ENCODE measurements at regions not wholly inside any gene's neighbourhood (a gene's known extent, or its start where the extent isn't known, plus 50 kb on each side); places are given as distances from the start of the nearest gene placed in this dataset.
"Not testable (repeated sequence)": the region's sequence is repeated elsewhere in the genome, so short reads cannot be mapped to it uniquely, and the experiment has no call there.

DNA sequence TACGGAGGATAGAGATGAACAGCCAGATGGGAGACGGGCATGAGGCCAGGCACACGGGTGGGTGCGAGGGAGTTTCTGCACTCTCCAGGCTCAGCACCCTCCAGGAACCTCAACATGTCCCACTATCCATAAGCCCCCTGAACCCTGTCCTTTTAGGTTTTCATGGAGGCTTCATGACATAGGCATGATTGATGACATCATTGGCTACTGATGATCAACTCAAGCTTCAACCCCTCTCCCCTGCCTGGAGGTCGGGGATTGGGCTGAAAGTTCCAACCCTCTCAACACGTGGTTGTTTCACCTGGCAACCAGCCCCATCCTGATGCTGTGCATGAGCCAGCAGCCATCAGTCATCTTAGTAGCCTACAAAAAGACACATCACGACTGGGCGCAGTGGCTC lies 360.7 kb upstream of the AUTS2 start:
- DNase-seq: no peak

DNA sequence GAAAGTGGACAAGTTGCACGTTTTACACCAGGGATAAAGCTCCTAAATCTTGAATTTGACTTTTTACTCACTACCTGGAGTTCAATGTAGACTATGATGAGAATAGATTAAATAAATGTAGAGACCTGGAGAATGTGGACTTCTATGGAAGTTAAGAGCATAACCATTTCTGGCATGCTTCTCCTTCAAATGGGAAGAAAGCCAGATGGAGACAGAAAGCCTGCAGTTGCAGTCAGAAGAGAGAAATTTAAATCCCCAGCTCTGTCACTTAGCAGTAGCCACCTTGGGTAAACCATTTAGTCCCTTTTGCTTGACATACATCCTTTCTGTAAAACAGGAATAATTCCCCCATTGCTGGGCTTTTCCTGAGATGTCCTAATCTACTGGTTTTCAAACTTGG lies 355.3 kb upstream of the AUTS2 start:
- DNase-seq: no peak

DNA sequence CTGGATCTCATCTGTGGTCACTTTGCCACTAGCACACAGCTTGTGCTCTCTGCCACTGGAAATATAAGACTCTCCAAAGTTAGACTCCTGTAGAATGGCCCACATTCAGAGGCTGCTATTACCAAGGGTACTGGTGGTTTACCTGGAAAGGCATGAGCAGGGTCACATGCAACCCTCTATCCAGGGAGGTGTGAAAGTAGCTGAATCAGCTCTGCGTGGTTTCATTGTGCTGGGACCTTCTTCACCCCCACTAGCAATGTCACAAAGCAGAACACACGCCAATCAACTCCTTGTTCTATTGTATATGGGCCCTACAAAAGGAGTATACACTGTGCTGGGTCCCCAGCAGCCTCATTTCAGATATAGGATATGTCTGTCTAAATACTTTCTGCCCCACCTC lies 353.6 kb upstream of the AUTS2 start:
- no peak for DNase-seq

DNA sequence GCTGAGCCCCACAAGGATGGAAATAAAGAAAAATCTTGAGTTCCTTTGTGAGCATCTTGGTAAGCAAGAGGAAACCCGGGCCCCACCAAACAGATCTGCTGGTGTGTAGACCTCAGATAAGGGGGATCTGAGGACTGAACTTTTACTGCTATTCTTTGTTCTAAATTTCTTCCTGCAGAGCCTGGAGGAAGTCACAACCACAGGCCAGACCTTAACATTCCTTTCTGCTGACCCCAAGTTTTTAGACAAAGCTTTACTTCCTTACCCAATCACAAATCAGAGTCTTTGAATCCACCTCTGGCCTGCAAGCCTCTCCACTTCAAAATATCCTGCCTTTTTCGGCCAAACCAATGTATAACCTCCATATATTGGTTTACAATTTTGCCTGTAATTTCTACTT lies 352.6 kb upstream of the AUTS2 start:
- no peak for DNase-seq

DNA sequence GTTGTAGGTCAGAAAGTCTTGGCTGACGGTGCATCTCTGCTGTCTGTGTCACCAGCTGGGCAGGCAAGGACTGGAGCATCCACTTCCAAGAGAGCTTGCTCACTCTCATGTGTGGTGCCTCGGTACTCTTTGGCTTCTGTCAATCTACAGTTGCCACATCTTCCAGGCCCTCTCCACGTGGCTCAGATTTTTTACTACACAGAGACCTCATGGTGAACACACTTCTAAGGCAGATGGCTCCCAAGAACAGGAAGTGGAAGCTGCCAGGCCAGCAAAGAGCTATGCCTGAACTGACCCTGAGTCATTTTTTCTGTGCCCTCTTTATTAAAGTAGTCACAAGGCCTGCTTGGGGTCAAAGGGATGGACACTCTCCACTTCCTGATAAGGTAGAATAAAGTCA lies 351.5 kb upstream of the AUTS2 start:
- no peak for DNase-seq

DNA sequence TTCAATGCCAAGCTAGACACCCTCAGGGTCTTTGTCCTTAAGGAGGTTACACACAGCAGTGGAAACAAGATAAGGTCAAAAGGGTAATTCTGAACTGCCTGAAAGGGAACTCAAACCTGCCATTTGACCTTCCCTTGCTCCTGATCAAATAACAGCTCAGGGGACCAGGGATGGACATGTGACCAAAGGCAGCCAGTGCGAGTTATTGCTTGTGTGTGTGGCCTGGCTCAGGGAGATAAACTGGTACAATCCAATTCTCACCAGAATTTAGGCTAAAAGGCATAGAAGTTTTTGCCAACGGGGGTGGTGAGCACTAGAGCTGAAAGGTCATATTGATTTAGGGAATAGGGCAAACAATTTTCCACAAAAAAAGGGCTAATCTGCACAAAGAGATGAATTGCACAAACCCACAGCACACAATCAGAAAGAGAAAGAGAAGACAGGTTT lies 349.9 kb upstream of the AUTS2 start:
- not testable (repeated sequence) for DNase-seq

DNA sequence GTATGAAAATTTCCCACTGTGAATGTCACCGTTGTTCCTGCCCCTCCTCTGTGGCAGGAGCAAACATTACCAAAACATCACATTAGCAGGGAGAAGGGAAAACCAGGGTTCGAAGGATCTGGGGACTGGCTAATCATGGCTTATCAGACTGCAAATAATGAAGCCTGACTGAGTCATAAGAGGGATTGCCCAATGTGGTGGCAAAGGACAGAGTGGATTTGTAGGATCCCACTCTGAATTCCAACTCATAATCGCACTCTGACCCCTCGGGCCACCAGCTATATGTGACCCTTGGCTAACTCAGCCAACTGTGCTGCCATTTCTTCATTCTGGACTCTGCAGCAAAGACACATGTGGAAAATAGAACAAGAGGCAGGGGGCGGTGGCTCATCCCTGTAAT lies 347.3 kb upstream of the AUTS2 start:
- DNase-seq: no peak

DNA sequence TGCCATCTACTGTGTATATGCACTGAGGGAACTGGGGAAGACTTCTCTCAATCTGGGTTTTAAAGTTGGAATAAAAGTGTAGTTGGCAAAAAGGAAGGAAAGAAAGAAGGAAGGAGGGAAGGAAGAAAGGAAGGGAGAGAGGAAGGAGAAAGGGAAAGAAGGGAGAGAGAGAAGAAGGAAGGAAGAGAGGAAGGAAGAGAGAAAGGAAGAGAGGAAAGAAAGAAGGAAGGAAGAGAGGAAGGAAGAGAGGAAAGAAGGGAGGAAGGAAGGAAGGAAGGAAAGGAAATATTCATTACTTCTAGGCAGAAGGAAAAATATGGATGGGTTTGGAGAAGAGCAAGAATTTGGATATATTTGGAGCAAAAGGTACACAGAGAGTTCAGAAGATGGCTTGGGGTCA lies 343.6 kb upstream of the AUTS2 start:
- DNase-seq: no peak

DNA sequence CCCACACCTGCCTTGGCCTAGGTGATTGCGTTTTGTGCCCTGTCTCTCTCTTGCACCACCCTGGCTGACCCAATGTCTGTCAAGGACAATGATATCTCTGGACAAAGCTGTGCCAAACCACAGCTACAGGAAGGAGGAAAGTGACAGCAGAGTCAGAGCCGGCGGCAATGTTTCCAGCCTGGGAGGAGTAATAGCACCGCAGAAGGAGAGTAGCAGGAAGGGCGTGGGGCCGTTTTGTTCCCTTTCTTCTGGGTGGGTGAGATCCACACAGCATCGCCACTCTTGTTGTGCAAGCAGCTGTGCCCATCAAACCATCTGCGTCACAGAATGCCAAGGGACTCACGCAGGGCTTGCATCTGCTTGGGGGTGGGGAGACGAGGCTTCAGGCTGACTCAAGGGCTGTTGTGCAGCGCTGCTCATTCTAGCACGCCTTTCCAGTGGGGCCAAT lies 341.6 kb upstream of the AUTS2 start:
- no peak for DNase-seq

DNA sequence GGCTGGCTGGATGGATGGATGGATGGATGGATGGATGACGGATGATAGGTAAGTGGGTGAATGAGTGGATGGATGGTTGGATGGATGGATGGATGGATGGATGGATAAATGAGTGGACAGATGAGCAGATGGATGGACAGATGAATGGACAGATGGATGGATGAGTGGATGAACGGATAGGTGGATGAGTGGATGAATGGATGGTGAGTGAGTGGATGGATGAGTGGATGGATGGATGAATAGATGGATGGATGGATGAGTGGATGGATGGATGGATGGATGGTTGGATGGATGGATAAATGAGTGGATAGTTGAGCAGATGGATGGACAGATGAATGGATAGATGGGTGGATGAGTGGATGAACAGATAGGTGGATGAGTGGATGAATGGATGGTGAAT lies 340.7 kb upstream of the AUTS2 start:
- no peak for DNase-seq

DNA sequence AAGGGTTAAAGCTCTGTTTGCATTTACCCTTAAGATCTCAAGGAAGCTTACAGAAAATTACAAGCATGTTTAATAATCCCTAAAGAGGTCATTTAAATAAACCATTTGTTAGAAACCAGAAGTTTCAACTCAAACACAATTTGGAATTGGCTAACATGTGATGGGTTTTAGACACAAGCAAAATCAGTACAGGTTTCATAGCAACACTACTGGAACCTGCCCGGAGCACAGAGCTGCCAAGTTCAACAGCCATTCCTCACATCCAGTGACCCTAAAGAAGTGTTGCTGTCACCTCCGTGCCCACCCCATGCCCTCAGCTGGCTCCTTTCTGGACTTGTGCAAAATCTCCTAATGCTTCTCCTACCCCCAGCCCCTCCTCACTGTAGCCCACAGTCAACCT lies 338.8 kb upstream of the AUTS2 start:
- DNase-seq: no peak

DNA sequence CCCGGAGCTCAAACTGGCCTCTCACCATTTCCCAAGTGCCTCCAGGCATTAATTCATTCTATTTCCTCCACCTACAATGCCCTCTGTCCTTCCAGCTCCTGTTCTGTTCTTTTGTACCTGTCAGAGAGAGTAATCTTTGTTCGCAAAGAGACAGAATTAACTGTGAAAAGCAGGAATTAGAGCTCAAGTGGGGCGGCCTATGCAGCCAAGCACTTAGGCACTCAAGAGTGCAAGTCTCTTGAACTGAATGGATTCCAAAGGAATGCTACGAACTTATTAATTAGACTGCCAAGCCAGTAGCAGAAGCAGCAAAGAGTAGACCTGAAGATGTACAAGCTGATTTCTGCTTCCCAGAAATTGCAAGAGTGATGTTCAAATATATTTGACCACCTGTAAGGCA lies 338.3 kb upstream of the AUTS2 start:
- DNase-seq: no peak

DNA sequence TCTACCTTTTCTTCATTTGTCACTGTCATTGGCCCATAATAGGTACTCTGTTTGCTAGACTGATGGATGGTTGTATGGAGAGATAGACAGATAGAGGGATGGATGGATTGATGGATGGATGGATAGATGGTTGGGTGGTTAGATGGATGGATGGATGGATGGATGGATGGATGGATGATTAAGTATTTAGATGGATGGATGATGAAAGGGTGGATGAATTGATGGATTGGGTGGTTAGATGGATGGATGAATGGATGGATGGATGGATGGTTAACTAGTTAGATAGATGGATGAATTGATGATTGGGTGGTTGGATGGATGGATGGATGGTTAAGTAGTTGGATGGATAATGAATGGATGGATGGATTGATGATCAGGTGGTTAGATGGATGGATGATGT lies 334.7 kb upstream of the AUTS2 start:
- no peak for DNase-seq

DNA sequence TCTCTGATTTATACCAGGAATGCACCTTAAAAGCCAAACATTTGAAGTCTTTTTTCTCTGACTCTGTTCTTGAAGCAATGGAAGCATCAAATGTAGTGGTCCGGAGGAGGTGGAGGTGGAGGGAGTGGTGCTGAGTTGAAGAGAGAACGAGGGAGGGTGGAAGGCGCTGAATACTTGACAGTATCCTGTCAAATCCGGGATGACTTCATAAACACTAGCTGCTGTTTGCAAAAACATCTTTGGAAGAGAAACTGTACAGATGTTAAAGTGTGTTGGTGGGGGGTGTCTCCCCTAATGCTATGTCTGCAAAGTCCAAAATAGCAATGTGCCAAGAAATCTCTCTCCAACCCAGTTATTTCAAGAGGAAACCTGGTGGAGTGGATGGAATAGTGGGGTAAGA lies 328.5 kb upstream of the AUTS2 start:
- no peak for DNase-seq

DNA sequence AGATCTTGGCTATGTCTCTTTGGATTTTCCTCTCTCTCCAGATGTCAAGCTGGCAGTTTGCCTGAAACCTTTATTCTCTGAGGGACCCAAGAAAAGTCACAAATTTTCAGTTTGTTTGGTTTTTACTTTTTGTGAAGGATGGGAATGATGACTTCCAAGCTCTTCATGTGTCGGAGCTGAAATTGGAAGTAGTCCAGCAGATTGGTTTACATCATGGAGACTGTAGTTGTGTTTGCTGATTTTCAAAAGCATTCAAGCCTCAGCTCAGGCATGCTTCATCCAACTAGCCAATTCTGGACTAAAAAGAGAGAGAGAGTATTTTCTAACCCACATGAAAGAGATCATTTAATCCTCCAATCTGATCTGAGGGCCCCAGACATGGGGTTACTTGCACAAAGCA lies 326.2 kb upstream of the AUTS2 start:
- no peak for DNase-seq

DNA sequence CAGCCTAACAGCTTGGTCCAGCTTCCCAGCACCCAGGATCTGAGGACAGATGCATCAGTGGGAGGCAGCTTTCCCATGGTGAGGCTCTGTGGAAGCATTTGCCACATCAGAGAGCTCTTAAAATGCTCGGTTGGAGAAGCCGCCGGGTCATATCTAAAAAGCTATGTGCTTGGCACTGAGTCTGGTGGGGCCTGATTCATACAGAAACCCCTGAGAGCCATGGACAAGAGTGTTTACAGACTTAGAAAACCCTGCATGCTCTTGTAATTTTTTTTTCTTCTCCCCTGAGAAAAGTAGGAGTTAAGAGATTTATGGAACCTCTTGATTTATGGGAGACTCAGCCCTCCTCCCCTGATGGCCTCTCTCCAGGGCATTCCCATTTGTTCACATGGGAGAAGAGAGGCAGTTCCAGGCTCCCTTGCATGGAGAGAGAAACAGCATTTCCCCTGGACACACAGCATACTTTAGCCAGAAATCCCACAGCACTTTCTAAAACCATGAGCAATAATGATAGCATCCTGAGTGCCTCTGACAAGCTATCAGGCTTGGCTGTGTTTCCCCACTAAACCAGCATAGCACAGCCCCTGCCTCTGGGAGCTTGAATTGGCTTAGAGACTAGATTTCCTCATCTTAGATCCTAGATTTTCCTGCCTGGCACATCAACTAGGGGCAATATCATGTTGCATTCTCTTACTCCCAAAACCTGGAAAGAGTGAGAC lies 322.1 kb upstream of the AUTS2 start:
- DNase-seq: no peak

DNA sequence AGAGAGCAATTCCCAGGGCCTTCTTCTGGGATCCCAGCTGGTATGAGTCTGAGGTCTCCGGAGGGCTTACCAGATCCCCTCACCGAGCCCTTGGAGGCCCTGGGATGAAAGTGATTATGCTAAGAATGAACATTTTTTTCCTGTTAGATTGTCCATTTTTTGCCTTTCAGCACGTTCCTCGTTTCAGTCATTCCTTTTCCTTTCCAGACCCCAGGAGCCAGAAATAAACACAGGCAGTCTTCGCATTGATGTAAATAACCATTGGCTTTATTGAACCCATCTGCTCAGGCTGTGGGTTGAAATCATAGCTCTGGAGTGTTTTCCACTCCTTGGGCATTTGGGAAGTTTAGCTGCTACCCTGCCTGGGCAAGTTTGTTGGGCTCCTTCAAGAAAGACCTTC lies 320.9 kb upstream of the AUTS2 start:
- no peak for DNase-seq

DNA sequence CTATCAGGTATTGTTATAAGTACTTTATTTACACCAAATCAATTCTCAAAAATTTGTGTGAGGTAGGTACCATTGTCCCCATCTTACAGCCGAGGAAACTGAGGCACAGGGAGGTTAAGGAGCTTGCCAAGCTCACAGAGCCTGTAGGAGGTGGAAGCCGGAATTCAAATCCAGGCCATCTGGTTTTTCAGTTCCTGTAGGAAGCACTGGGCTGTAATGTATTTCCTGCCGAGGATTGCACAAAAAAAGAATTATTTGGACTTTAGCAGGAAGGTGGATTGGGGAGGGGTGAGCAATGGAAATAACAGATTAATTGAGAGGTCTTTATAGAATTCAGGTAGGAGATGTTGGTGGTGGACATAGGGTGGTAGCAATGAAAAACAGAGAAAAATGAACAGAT lies 315.3 kb upstream of the AUTS2 start:
- DNase-seq: no peak

DNA sequence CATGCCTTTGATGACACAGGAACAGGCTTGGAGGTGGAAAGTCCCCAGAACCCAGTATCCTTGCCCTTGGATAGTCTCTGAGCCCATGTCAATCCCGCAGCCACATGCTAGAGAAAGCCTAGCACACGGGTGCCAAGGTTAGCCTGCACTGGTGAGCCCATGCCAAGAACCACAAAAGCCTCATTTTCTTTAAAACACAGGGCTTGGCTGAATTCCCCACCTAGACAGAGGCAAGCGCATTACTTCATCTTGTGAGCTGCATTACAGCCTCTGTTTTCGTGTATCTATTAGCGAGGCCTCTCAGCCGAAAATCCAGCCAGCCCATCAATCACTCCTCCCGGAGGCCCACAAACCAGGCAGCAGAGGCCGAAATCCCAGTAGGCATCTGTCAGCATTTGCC lies 314.9 kb upstream of the AUTS2 start:
- no peak for DNase-seq

DNA sequence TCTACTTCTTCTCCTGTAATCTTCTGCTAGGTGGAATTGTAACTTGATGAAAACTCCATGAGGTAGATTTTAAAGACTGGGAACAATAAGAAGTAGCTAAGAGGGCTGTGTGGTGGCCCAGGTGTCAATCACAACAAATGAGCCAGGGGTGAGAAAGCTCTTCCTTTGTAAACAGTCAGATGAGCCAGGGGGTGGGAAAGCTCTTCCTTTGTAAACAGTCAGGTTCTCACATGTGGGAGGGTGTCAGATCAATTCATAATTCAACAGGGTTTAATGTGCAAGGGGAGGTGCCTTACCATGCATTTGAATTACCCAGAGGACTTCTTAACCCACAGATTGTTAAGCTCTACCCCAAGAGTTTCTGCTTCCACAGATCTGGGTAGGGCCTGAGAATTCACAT lies 312.4 kb upstream of the AUTS2 start:
- no peak for DNase-seq

DNA sequence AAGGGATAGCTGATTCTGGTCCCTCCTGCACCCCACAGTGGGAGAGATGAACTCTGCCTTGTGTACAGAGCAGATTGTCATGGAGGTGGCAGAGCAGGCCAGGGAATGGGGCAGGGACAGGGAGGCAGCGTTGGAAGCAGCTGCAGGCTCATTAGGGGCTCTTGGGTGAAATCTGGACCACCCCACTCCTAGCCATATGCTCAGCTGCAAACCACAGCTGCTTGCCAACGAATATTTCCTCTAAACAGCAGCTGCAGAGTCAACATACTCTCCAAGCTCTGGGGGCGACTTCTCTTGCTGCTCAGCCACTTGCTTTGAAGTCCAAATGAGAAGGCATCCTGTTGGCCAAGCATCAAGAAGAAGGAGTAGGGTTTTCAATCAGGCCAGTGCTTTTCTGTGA lies 302.3 kb upstream of the AUTS2 start:
- DNase-seq: no peak

DNA sequence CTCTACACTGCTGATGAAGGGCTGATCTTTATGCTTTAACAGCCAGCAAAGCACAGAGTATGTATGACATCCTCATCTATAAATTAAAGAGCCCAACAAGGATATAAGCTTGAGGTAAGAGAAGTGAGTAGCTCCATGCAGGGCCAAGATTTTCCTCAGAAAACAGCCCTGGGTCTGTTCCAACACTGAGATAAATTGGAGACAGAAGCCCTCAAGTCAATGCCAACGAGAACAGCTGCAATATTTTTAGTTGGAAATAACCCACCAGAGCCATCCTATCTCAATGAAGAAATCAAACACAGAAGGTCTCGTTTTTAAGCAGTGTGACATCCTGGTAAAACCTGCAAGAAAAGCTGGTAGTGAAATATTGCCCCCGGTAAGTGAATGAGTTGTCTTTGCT lies 297.0 kb upstream of the AUTS2 start:
- no peak for DNase-seq

DNA sequence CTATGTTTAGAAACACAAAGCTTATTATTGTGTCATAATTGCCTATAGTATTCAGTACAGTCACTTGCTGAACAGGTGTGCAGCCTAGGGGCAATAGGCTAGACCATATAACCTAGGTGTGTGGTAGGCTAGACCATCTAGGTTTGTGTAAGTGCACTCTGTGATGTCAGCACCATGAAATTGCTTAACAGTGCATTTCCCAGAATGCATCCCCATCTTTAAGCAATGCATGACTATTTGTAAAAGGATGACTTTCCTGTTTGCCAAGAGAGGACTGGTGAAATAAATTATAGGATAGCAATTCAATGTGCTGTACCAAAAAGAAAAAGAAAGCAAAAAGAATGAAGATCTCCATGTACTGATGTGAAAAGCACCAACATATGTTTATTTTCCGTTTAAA lies 288.7 kb upstream of the AUTS2 start:
- no peak for DNase-seq

DNA sequence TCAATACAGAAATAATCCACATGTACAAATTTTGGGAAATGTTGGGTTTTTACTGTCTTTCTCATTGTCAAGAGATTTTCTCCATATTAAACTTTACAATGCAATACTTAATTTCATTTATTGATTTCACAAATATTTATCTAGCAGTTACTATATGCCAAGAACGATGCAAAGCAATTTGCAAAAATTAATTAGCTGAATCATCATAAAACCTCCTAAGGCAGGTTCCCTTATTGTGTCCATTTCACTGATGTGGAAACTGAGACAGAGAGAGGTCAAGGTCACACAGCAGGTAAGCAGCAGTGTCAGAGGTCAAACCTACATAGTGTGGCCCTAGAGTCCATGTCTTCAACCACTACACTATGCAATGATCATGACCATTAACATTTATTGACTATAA lies 286.8 kb upstream of the AUTS2 start:
- no peak for DNase-seq

DNA sequence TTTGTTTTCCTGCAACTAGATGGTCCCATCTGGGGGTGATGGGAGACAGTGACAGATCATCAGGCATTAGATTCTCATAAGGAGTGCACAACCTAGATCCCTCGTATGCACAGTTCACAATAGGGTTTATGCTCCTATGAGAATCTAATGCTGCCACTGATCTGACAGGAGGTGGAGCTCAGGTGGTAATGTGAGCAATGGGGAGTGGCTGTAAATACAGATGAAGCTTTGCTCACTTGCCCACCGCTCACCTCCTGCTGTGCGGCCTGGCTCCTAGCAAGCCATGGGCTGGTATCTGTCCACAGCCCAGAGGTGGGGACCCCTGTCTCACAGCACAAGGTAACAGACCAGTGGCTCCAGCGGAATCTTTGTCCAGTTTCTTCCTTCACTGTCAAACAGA lies 284.4 kb upstream of the AUTS2 start:
- DNase-seq: not testable (repeated sequence)

DNA sequence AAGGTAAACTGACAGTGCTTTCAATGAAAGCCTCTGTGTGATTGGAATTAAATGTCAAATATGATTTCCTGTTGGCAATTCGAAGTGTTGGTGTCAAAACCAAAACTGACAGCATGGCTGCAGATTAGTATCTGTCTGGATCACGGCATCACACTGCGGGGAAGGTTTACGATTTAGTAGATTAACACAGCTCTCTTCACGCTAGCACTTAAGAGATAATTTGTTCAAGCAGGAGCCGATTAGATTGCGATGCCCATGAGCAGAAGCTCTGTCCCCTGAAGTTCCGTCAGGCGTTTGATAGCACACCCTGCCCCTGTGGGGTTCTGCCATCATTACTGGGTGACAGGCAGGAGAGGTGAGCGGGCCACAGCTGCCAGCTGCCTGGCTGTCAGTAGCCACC lies 279.5 kb upstream of the AUTS2 start:
- DNase-seq: no peak
